Activated CD8-positive, alpha-beta T cell treated with anti-CD3 and anti-CD28 coated beads for 36 hours (primary cell): ENCODE measurements at regions not wholly inside any gene's neighbourhood (a gene's known extent, or its start where the extent isn't known, plus 50 kb on each side); places are given as distances from the start of the nearest gene placed in this dataset.

ENCODE experiments used
- ATAC-seq: fragments of 200-7000 bp; cut with Tn5 transposase; one replicate; pipeline ENCODE4 v1.10.0; 2021; ENCODE audit warnings: mild to moderate bottlenecking, moderate library complexity
- CTCF ChIA-PET: fragments of 350-600 bp; sonication (Branson Sonifier 250); formaldehyde crosslinking; loops from one replicate; lab custom pipeline; 2021; ENCODE audit warnings: antibody characterized with exemption; lab: Charles Lee
- POLR2A ChIA-PET: fragments of 350-600 bp; sonication (Branson Sonifier 250); formaldehyde crosslinking; loops from one replicate; lab custom pipeline; 2021; ENCODE audit warnings: antibody characterized with exemption; lab: Charles Lee
- DNase-seq: peaks from one replicate; pipeline ENCODE4 v3.0.0-alpha.2; 2020
- H3K27ac Mint-ChIP-seq: one replicate; pipeline ENCODE4 v1.8.0; 2021; ENCODE audit warnings: mild to moderate bottlenecking, mixed read lengths
- H3K27me3 Mint-ChIP-seq: one replicate; pipeline ENCODE4 v1.8.0; 2021; ENCODE audit warnings: mixed read lengths
- H3K36me3 Mint-ChIP-seq: one replicate; pipeline ENCODE4 v1.8.0; 2021; ENCODE audit warnings: low read depth, mixed read lengths
- H3K4me1 Mint-ChIP-seq: one replicate; pipeline ENCODE4 v1.8.0; 2021; ENCODE audit warnings: low read depth, mixed read lengths
- H3K4me3 Mint-ChIP-seq: one replicate; pipeline ENCODE4 v1.8.0; 2021; ENCODE audit warnings: mild to moderate bottlenecking, moderate library complexity, mixed read lengths
- H3K9me3 Mint-ChIP-seq: one replicate; pipeline ENCODE4 v1.8.0; 2021; ENCODE audit warnings: mixed read lengths
- intact Hi-C: fragments of 100-400 bp; cut with micrococcal nuclease; formaldehyde crosslinking; loops from one replicate; pipeline ENCODE4 v1.10.0; 2022
- TF ChIP-seq, protein P1 (sequence below): fragments of 200-600 bp; IDR thresholded peaks from one replicate; pipeline ENCODE4 v1.8.0; 2022; ENCODE audit warnings: antibody characterized with exemption, mild to moderate bottlenecking

DNA sequence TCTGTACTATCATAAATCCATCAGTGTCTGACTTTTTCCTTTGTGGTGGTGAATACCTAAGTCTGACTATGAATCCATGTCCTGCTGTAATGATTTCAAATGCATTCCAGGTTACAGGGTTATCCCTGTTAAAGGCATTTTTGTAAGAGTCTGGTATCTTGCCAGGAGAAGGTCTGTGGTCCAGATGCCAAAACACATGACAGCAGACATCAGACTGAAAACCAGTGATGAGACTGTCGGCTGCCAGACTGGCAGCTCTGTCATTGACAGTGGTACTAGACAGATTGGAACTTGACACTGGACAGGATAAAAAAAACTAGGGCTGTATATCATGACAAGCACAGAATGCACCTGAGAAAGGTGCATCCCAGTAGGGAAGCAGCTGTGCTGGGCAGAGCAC is 301.8 kb upstream of the FAT3 start:
- Mint-ChIP-seq H3K4me3 (no peak overlapping the region), H3K36me3 (no peaks in the 10 kb centered on the region), H3K9me3 (peaks cover 8% of the 10 kb centered on the region), H3K27ac (no peak overlapping the region), H3K27me3 (no peaks in the 10 kb centered on the region), H3K4me1 (no peaks in the 10 kb centered on the region)
- TF ChIP-seq, protein P1, sequence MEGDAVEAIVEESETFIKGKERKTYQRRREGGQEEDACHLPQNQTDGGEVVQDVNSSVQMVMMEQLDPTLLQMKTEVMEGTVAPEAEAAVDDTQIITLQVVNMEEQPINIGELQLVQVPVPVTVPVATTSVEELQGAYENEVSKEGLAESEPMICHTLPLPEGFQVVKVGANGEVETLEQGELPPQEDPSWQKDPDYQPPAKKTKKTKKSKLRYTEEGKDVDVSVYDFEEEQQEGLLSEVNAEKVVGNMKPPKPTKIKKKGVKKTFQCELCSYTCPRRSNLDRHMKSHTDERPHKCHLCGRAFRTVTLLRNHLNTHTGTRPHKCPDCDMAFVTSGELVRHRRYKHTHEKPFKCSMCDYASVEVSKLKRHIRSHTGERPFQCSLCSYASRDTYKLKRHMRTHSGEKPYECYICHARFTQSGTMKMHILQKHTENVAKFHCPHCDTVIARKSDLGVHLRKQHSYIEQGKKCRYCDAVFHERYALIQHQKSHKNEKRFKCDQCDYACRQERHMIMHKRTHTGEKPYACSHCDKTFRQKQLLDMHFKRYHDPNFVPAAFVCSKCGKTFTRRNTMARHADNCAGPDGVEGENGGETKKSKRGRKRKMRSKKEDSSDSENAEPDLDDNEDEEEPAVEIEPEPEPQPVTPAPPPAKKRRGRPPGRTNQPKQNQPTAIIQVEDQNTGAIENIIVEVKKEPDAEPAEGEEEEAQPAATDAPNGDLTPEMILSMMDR, result no peak
- CTCF ChIA-PET, result no interaction called here
- no peak for DNase-seq
- ATAC-seq, result no peak
- POLR2A ChIA-PET, result no interaction called here
- intact Hi-C loops, result no loop called here

DNA sequence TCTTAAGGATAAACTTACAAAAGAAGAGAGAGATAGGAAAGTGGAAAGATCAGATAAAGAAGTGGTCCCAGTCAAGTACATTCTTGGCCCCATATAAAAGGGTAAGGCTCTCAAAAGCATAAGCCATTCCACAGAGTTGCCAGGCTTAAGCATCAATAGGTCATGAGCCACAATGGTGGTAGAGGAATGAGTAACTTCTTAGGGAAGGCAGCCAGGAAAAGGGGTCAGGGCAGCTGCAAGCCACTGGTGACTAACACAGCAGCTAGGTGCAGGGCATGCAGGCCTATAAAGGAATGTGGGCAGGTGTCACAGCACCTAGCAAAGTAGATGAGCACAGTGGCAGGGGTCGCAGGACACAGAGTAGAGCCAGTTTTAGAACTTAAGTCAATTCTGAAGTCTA is 302.6 kb upstream of the FAT3 start:
- TF ChIP-seq, protein P1, result no peak
- H3K4me3 Mint-ChIP-seq, result no peak overlapping the region
- no peaks in the 10 kb centered on the region for H3K27me3 Mint-ChIP-seq
- ChIA-PET POLR2A (no interaction called here), CTCF (no interaction called here)
- peaks cover 8% of the 10 kb centered on the region for H3K9me3 Mint-ChIP-seq
- ATAC-seq (no peak), DNase-seq (no peak)
- intact Hi-C loops, result no loop called here
- H3K27ac Mint-ChIP-seq, result no peak overlapping the region
- no peaks in the 10 kb centered on the region for H3K4me1 Mint-ChIP-seq
- no peaks in the 10 kb centered on the region for H3K36me3 Mint-ChIP-seq

DNA sequence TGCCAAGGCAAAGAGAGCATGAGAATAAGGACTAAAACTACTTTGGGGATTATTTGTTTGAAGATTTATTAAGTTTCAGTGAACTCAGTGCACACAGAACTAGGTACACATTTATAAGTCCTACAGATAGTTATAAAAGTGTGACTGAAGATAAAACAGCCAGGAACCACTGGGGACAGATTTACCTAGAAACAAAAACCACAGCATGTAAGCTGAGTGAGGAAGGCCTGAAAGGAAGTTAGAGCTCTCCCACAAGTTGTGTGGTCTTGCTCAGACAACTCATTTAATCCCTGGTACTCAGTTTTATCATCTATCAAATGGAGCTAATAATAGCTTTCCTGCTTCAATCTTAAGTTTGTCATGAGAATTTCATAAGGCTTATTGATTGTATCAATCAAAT is 311.2 kb upstream of the FAT3 start:
- TF ChIP-seq, protein P1, result no peak
- no peaks in the 10 kb centered on the region for H3K36me3 Mint-ChIP-seq
- POLR2A ChIA-PET, result no interaction called here
- H3K27ac Mint-ChIP-seq, result no peak overlapping the region
- DNase-seq (no peak), ATAC-seq (no peak)
- H3K4me1 Mint-ChIP-seq, result no peaks in the 10 kb centered on the region
- no peaks in the 10 kb centered on the region for H3K27me3 Mint-ChIP-seq
- peaks cover 7% of the 10 kb centered on the region for H3K9me3 Mint-ChIP-seq
- H3K4me3 Mint-ChIP-seq, result no peak overlapping the region
- CTCF ChIA-PET, result no interaction called here
- intact Hi-C loops, result no loop called here

GRCh38 chr11:91912322-91912721 is 312.3 kb upstream of the FAT3 start:
- Mint-ChIP-seq H3K4me3 (no peak overlapping the region), H3K9me3 (peaks cover 7% of the 10 kb centered on the region), H3K36me3 (no peaks in the 10 kb centered on the region), H3K27ac (no peak overlapping the region), H3K27me3 (no peaks in the 10 kb centered on the region), H3K4me1 (no peaks in the 10 kb centered on the region)
- no peak for ATAC-seq
- ChIA-PET CTCF (no interaction called here), POLR2A (no interaction called here)
- TF ChIP-seq, protein P1, result no peak
- intact Hi-C loops, result no loop called here
- DNase-seq, result no peak

- ChIA-PET POLR2A (no interaction called here), CTCF (no interaction called here)
- H3K4me1 Mint-ChIP-seq, result no peaks in the 10 kb centered on the region
- no peak overlapping the region for H3K27ac Mint-ChIP-seq
- TF ChIP-seq, protein P1, result no peak
- H3K9me3 Mint-ChIP-seq, result peaks cover 4% of the 10 kb centered on the region
- ATAC-seq (no peak), DNase-seq (no peak)
- intact Hi-C loops, result no loop called here
- H3K36me3 Mint-ChIP-seq, result no peaks in the 10 kb centered on the region
- no peak overlapping the region for H3K4me3 Mint-ChIP-seq
- no peaks in the 10 kb centered on the region for H3K27me3 Mint-ChIP-seq
Observed at GRCh38 chr11:91906871-91907624, 317.6 kb upstream of the FAT3 start.
